ENCODE measurements at regions not wholly inside any gene's neighbourhood (a gene's known extent, or its start where the extent isn't known, plus 50 kb on each side); places are given as distances from the start of the nearest gene placed in this dataset.

- no peak for TF ChIP-seq CHD2 (IDR thresholded peaks at IDR 0.05; ENCODE audit: low read length, partially characterized antibody)
- TF ChIP-seq MAX (IDR thresholded peaks at IDR 0.05; ENCODE audit: low read depth) = no peak
- no peak for TF ChIP-seq ZBTB33 (IDR thresholded peaks at IDR 0.05; ENCODE audit: borderline replicate concordance, low read depth)
- TF ChIP-seq IRF3 (IDR thresholded peaks at IDR 0.05; ENCODE audit: low read depth, low read length) = no peak
- no peak for TF ChIP-seq FOXJ3 (CRISPR knock-in tag; IDR thresholded peaks at IDR 0.05)
- TF ChIP-seq TCF12 (IDR thresholded peaks at IDR 0.05) = no peak
- TF ChIP-seq SMC3 (IDR thresholded peaks at IDR 0.05; ENCODE audit: low read depth, low read length) = no peak
These were observed 63.5 kb upstream of the FZD7 start (continued) for GRCh38 chr2:201969938-201970785.

- Histone ChIP-seq H2AFZ (ENCODE audit: low read depth) (no peak overlapping the region), H3K27me3 (ENCODE audit: insufficient read depth) (no peaks in the 10 kb centered on the region), H4K20me1 (ENCODE audit: insufficient read depth) (no peaks in the 10 kb centered on the region), H3K79me2 (ENCODE audit: insufficient read depth) (no peaks in the 10 kb centered on the region), H3K4me3 (ENCODE audit: low read depth in 2 of 2, low read length in 1 of 2) (no peak overlapping the region), H3K4me1 (ENCODE audit: control insufficient read depth in 1 of 2, insufficient read depth in 2 of 2, low read depth in 1 of 2, low read length in 1 of 2) (peaks cover 8 to 66% of the 10 kb centered on the region in 2 experiments; a peak in 2 of 4 replicates), H3K4me2 (no peak overlapping the region), H3K27ac (ENCODE audit: low read depth in 2 of 2, low read length in 1 of 2) (peak overlapping the region in 1 of 2 experiments; percentile 70; a peak in 2 of 4 replicates), H3K9me2 (no peaks in the 10 kb centered on the region), H3F3A (replicated peaks; ENCODE audit: insufficient read depth) (no peaks in the 10 kb centered on the region), H3K9ac (no peak overlapping the region), H3K36me3 (replicated peaks in 1 of 2; ENCODE audit: control insufficient read depth in 1 of 2, insufficient read depth in 2 of 2, low read length in 1 of 2) (no peaks in the 10 kb centered on the region), H3K9me3 (no peaks in the 10 kb centered on the region)
- TF ChIP-seq ZBTB33 (IDR thresholded peaks at IDR 0.05; ENCODE audit: borderline replicate concordance, low read depth) = no peak
- TF ChIP-seq SMC3 (IDR thresholded peaks at IDR 0.05; ENCODE audit: low read depth, low read length) = no peak
- TF ChIP-seq FOXM1 (IDR thresholded peaks at IDR 0.05; ENCODE audit: low read depth) = no peak
- no peak for TF ChIP-seq EZH2phosphoT487 (IDR thresholded peaks at IDR 0.05; ENCODE audit: borderline replicate concordance, low read depth)
- no peak for TF ChIP-seq MEF2A (IDR thresholded peaks at IDR 0.05; ENCODE audit: borderline replicate concordance, low read depth)
- no peak for TF ChIP-seq GABPA (IDR thresholded peaks at IDR 0.05; ENCODE audit: low read depth)
- TF ChIP-seq YY1 (IDR thresholded peaks at IDR 0.05; ENCODE audit: low read depth) = no peak
- TF ChIP-seq PBX3 (IDR thresholded peaks at IDR 0.05) = no peak
- TF ChIP-seq NFIC (IDR thresholded peaks at IDR 0.05; ENCODE audit: borderline replicate concordance) = no peak
- TF ChIP-seq MAX (IDR thresholded peaks at IDR 0.05; ENCODE audit: low read depth) = no peak
- TF ChIP-seq RFX5 (IDR thresholded peaks at IDR 0.05; ENCODE audit: low read length) = no peak
- TF ChIP-seq SIN3A (IDR thresholded peaks at IDR 0.05; ENCODE audit: borderline replicate concordance, low read depth, low read length) = no peak
- no peak for TF ChIP-seq ELF1 (IDR thresholded peaks at IDR 0.05)
- TF ChIP-seq RAD21 (IDR thresholded peaks at IDR 0.05; ENCODE audit: low read length) = no peak
- TF ChIP-seq MXI1 (IDR thresholded peaks at IDR 0.05; ENCODE audit: low read depth, low read length) = no peak
- TF ChIP-seq JUND (IDR thresholded peaks at IDR 0.05) = no peak
- TF ChIP-seq GATA2 (CRISPR knock-in tag; IDR thresholded peaks at IDR 0.05) = no peak
- 87% methylated on average over 4 of the region's 4 CpGs for WGBS (ENCODE audit: low lambda C conversion rate)
- ChIA-PET CTCF (interaction anchor here (0.9 to 1.4 kb wide), 2 partner anchors 12 kb away, joined by 3 to 4 read pairs; no protein-coding TSS in a partner anchor), POLR2A (no interaction called here)
- no peak for DNase-seq
These were observed 62.9 kb upstream of the FZD7 start for GRCh38 chr2:201970786-201971108.

All from SK-N-SH (cell line).